ENCODE measurements at regions not wholly inside any gene's neighbourhood (a gene's known extent, or its start where the extent isn't known, plus 50 kb on each side); places are given as distances from the start of the nearest gene placed in this dataset.
"Not testable (repeated sequence)": the region's sequence is repeated elsewhere in the genome, so short reads cannot be mapped to it uniquely, and the experiment has no call there.

GRCh38 chr7:68087401-68087800, 1090.8 kb downstream of the TYW1 start:
- TF ChIP-seq ZFX (IDR thresholded peaks at IDR 0.05), result no peak
- no peak for TF ChIP-seq CTCF (conservative IDR thresholded peaks at IDR 0.05)
- no peak overlapping the region for H3K27ac ChIP-seq

GRCh38 chr7:68088879-68089278, 1092.2 kb downstream of the TYW1 start:
- no peak for TF ChIP-seq CTCF (conservative IDR thresholded peaks at IDR 0.05)
- TF ChIP-seq ZFX (IDR thresholded peaks at IDR 0.05), result no peak
- no peak overlapping the region for H3K27ac ChIP-seq

GRCh38 chr7:68090256-68090655, 1093.6 kb downstream of the TYW1 start:
- H3K27ac ChIP-seq, result not testable (repeated sequence)

- no peak for TF ChIP-seq ZFX (IDR thresholded peaks at IDR 0.05)
- TF ChIP-seq CTCF (conservative IDR thresholded peaks at IDR 0.05), result no peak
- H3K27ac ChIP-seq, result no peak overlapping the region
Measured at GRCh38 chr7:68103319-68103718, 1106.7 kb downstream of the TYW1 start.

- no peak for TF ChIP-seq ZFX (IDR thresholded peaks at IDR 0.05)
- no peak for TF ChIP-seq CTCF (conservative IDR thresholded peaks at IDR 0.05)
- H3K27ac ChIP-seq, result no peak overlapping the region
Measured at GRCh38 chr7:68107261-68107660, 1110.6 kb downstream of the TYW1 start.

- no peak for TF ChIP-seq ZFX (IDR thresholded peaks at IDR 0.05)
- TF ChIP-seq CTCF (conservative IDR thresholded peaks at IDR 0.05), result no peak
- no peak overlapping the region for H3K27ac ChIP-seq
Measured at GRCh38 chr7:68107968-68108367, 1111.3 kb downstream of the TYW1 start.

- TF ChIP-seq CTCF (conservative IDR thresholded peaks at IDR 0.05), result no peak
- no peak for TF ChIP-seq ZFX (IDR thresholded peaks at IDR 0.05)
- H3K27ac ChIP-seq, result no peak overlapping the region
Measured at GRCh38 chr7:68109299-68109698, 1112.7 kb downstream of the TYW1 start.

GRCh38 chr7:68119411-68119810, 1122.8 kb downstream of the TYW1 start:
- H3K27ac ChIP-seq, result no peak overlapping the region
- no peak for TF ChIP-seq ZFX (IDR thresholded peaks at IDR 0.05)
- TF ChIP-seq CTCF (conservative IDR thresholded peaks at IDR 0.05), result no peak

Data from C4-2B (cell line).